Neural cell (in vitro differentiated cells): ENCODE measurements at regions not wholly inside any gene's neighbourhood (a gene's known extent, or its start where the extent isn't known, plus 50 kb on each side); places are given as distances from the start of the nearest gene placed in this dataset.

Experiments
- H2AFZ ChIP-seq: fragments of 200-600, 300-800 bp; sonication (generic), shearing (Covaris generic); 2 replicates; pipeline ENCODE4 v1.6.0; 2014; ENCODE audit warnings: low read depth, mild to moderate bottlenecking, antibody characterized with exemption, low read length, moderate library complexity
- H3F3A ChIP-seq: fragments of 200-600 bp; shearing (Covaris generic); 2 replicates; pipeline ENCODE4 v1.6.1; 2016; ENCODE audit warnings: mild to moderate bottlenecking, moderate library complexity, mixed read lengths, antibody characterized with exemption, low read length; ENCODE audit not compliant: insufficient read depth, poor library complexity, severe bottlenecking
- H3K27ac ChIP-seq: fragments of 200-600, 300-800 bp; sonication (generic), shearing (Covaris generic); 2 replicates; pipeline ENCODE4 v1.5.1; 2014; ENCODE audit warnings: mild to moderate bottlenecking, low read length, moderate library complexity
- H3K27me3 ChIP-seq: fragments of 300-800, 200-600 bp; sonication (generic), shearing (Covaris generic); 2 replicates; pipeline ENCODE4 v1.6.0; 2014; ENCODE audit warnings: mild to moderate bottlenecking, low read depth, low read length, moderate library complexity; ENCODE audit not compliant: insufficient read depth
- H3K36me3 ChIP-seq: fragments of 300-800, 200-600 bp; sonication (generic), shearing (Covaris generic); 2 replicates; pipeline ENCODE4 v1.5.1; 2014; ENCODE audit warnings: mild to moderate bottlenecking, antibody characterized with exemption, low read length, moderate library complexity; ENCODE audit not compliant: insufficient read depth
- H3K4me2 ChIP-seq: fragments of 300-800, 200-600 bp; sonication (generic), shearing (Covaris generic); 2 replicates; pipeline ENCODE4 v1.6.0; 2014; ENCODE audit warnings: mild to moderate bottlenecking, low read length
- H3K4me3 ChIP-seq: fragments of 300-800, 200-600 bp; sonication (generic), shearing (Covaris generic); 2 replicates; pipeline ENCODE4 v1.5.1; 2014; ENCODE audit warnings: mild to moderate bottlenecking, low read length, moderate library complexity
- H3K79me2 ChIP-seq: fragments of 200-600 bp; shearing (Covaris generic); replicated peaks from 2 replicates; pipeline ENCODE4 v1.6.0; 2014; ENCODE audit warnings: mild to moderate bottlenecking, low read length, moderate library complexity; ENCODE audit not compliant: insufficient read depth
- H3K9ac ChIP-seq: fragments of 300-800, 200-600 bp; sonication (generic), shearing (Covaris generic); 2 replicates; pipeline ENCODE4 v1.6.1; 2016; ENCODE audit warnings: mild to moderate bottlenecking, low read length, mixed read lengths
- H3K9me2 ChIP-seq: fragments of 200-600 bp; shearing (Covaris generic); 2 replicates; pipeline ENCODE4 v1.6.1; 2016; ENCODE audit warnings: mild to moderate bottlenecking, low read length, mixed read lengths; ENCODE audit not compliant: insufficient read depth
- H3K9me3 ChIP-seq: fragments of 200-600, 300-800 bp; sonication (generic), shearing (Covaris generic); 2 replicates; pipeline ENCODE4 v1.6.1; 2016; ENCODE audit warnings: mild to moderate bottlenecking, mixed run types, low read length, moderate library complexity, mixed read lengths
- H4K20me1 ChIP-seq: fragments of 200-600 bp; shearing (Covaris generic); 2 replicates; pipeline ENCODE4 v1.6.1; 2016; ENCODE audit warnings: mild to moderate bottlenecking, mixed run types; ENCODE audit not compliant: insufficient read depth
- CTCF ChIP-seq: fragments of 450-650 bp; IDR thresholded peaks from 2 replicates; pipeline ENCODE4 v1.5.1; 2014; ENCODE audit warnings: antibody characterized with exemption, mild to moderate bottlenecking, moderate library complexity; ENCODE audit not compliant: poor library complexity, severe bottlenecking
- EP300 ChIP-seq: fragments of 450-650 bp; conservative IDR thresholded peaks from 2 replicates; pipeline ENCODE4 v1.6.1; 2014; ENCODE audit warnings: antibody characterized with exemption, mild to moderate bottlenecking, moderate library complexity; ENCODE audit not compliant: poor library complexity, severe bottlenecking
- EZH2 ChIP-seq: fragments of 200-600, 300-800 bp; shearing (Covaris generic), sonication (generic); IDR thresholded peaks from 2 replicates; pipeline ENCODE4 v1.6.1; 2014; ENCODE audit warnings: antibody characterized with exemption, low read length, borderline replicate concordance, mild to moderate bottlenecking; ENCODE audit not compliant: insufficient read depth, poor library complexity, severe bottlenecking
- MXI1 ChIP-seq: fragments of 450-650 bp; conservative IDR thresholded peaks from 2 replicates; pipeline ENCODE4 v1.6.1; 2014; ENCODE audit warnings: antibody characterized with exemption, mild to moderate bottlenecking; ENCODE audit not compliant: poor library complexity, severe bottlenecking
- POLR2AphosphoS5 ChIP-seq: IDR thresholded peaks from 2 replicates; pipeline ENCODE4 v1.6.1; 2012
- RAD21 ChIP-seq: fragments of 450-650 bp; conservative IDR thresholded peaks from 2 replicates; pipeline ENCODE4 v1.6.1; 2014; ENCODE audit warnings: antibody characterized with exemption, mild to moderate bottlenecking, moderate library complexity
- REST ChIP-seq: IDR thresholded peaks from 2 replicates; pipeline ENCODE4 v1.6.1; 2012; ENCODE audit warnings: borderline replicate concordance
- SMC3 ChIP-seq: fragments of 450-650 bp; conservative IDR thresholded peaks from 2 replicates; pipeline ENCODE4 v1.6.1; 2014; ENCODE audit warnings: antibody characterized with exemption, mild to moderate bottlenecking, moderate library complexity; ENCODE audit not compliant: poor library complexity
- TAF1 ChIP-seq: IDR thresholded peaks from 2 replicates; pipeline ENCODE4 v1.6.1; 2012; ENCODE audit warnings: low read depth

DNA sequence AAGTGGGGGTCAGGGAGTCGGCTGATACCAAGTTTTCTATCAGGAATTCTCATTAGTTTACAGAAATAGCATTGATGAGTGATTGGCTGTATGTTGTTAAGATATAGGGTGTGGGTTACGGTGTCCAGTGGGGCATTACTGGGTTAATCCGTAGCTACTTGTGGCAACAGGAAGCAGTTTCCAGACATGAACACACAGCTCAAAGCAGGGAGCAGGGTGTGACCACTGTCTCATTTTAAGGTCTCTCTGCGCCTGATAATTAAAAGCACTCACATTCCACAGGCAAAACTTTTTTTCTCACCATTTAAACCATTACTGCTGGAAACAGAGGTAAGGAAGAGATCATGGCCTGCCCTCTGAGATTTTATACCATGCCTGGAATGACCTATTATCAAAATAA lies 114.9 kb downstream of the SIK1 start:
- no peaks in the 10 kb centered on the region for H3K9me3 ChIP-seq

DNA sequence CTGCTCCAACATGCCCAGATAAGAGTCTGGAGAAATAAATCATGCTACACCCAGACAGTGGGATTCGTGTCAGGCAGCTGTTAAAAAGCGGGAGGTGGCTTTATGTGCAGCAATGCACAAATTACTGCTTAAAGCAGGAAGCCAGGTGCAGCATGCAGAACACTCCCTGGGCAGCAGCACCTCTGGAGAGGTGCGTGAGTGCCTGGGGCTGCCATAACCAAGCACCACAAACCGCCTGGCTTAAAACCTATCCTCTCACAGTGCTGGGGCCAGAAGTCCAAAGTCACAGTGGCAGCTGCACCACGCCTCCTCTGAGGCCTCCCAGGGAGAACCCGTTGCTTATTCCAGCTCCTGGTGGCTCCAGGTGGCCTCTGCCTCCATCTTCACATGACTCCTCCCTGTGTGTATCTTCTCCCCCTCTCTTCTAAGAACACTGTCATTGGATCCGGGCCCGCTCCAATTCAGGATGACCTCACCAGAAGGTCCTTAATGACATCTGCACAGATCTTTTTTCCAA lies 115.6 kb downstream of the SIK1 start:
- Histone ChIP-seq H3K4me3 (no peak overlapping the region), H3F3A (no peaks in the 10 kb centered on the region), H3K79me2 (no peaks in the 10 kb centered on the region), H4K20me1 (no peaks in the 10 kb centered on the region), H3K9me3 (no peaks in the 10 kb centered on the region), H3K9me2 (no peaks in the 10 kb centered on the region), H3K4me2 (no peak overlapping the region), H2AFZ (no peak overlapping the region), H3K27ac (no peak overlapping the region), H3K9ac (no peak overlapping the region), H3K27me3 (no peaks in the 10 kb centered on the region), H3K36me3 (no peaks in the 10 kb centered on the region)
- no peak for TF ChIP-seq RAD21
- TF ChIP-seq POLR2AphosphoS5 = no peak
- no peak for TF ChIP-seq SMC3
- TF ChIP-seq CTCF = no peak
- no peak for TF ChIP-seq EZH2
- TF ChIP-seq TAF1 = no peak
- no peak for TF ChIP-seq REST
- no peak for TF ChIP-seq MXI1
- TF ChIP-seq EP300 = no peak

More for the DNA sequence above, 114.9 kb downstream of the SIK1 start:
- Histone ChIP-seq H3K27ac (no peak overlapping the region), H2AFZ (no peak overlapping the region), H3K9ac (no peak overlapping the region), H3K4me3 (no peak overlapping the region), H4K20me1 (no peaks in the 10 kb centered on the region), H3K27me3 (no peaks in the 10 kb centered on the region), H3K4me2 (no peak overlapping the region), H3K36me3 (no peaks in the 10 kb centered on the region), H3K79me2 (no peaks in the 10 kb centered on the region), H3K9me2 (no peaks in the 10 kb centered on the region), H3F3A (no peaks in the 10 kb centered on the region)
- TF ChIP-seq POLR2AphosphoS5 (no peak), TAF1 (no peak)

DNA sequence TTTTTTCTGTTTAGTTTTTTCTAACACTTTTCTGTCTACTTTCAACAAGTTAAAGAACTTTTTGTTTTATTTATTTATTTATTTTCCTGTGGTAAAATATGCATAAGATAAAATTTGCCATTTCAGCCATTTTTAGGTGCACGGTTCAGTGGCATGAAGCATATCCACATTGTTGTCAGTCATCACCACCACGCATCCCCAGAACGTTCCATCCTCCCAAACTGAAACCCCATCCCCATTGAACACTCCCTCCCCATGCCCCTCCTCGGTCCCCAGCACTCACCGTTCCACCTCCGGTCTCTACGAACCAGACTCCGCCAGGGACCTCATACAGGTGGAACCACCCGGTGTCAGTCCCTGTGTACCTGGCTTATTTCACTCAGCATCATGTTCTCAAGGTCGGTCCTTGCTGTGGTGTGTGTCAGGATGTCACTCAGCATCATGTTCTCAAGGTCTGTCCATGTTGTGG lies 118.1 kb downstream of the SIK1 start:
- H3K4me2 ChIP-seq = no peak overlapping the region
- H3K36me3 ChIP-seq = no peaks in the 10 kb centered on the region
- TF ChIP-seq POLR2AphosphoS5 = no peak
- no peak for TF ChIP-seq CTCF
- no peak for TF ChIP-seq MXI1
- no peak for TF ChIP-seq EP300
- no peak for TF ChIP-seq REST
- no peak for TF ChIP-seq SMC3
- TF ChIP-seq RAD21 = no peak
- no peak for TF ChIP-seq TAF1
- TF ChIP-seq EZH2 = no peak

More for the DNA sequence above, 118.1 kb downstream of the SIK1 start:
- no peaks in the 10 kb centered on the region for H3K9me3 ChIP-seq
- H2AFZ ChIP-seq = no peak overlapping the region
- no peak overlapping the region for H3K9ac ChIP-seq
- no peaks in the 10 kb centered on the region for H3K79me2 ChIP-seq
- no peak overlapping the region for H3K4me3 ChIP-seq
- no peaks in the 10 kb centered on the region for H3F3A ChIP-seq
- H3K9me2 ChIP-seq = no peaks in the 10 kb centered on the region
- H3K27me3 ChIP-seq = no peaks in the 10 kb centered on the region
- no peaks in the 10 kb centered on the region for H4K20me1 ChIP-seq
- no peak overlapping the region for H3K27ac ChIP-seq
